Gastrocnemius medialis (tissue), 4 donors: ENCODE measurements at regions not wholly inside any gene's neighbourhood (a gene's known extent, or its start where the extent isn't known, plus 50 kb on each side); places are given as distances from the start of the nearest gene placed in this dataset.

Source experiments
- ATAC-seq, 2 donors: fragments of 150-250 bp; one replicate each; pipeline ENCODE4 v1.9.1; 2016
- DNase-seq, 2 donors: peaks; one replicate each; pipeline ENCODE4 v3.0.0-alpha.2; 2019
- H3K27ac ChIP-seq, 4 donors: fragments of 200-600 bp; sonication (generic); 1 replicate in 1 of 4; 2 replicates in 3 of 4; pipeline ENCODE4 v1.5.1; 2016 to 2018; ENCODE audit warnings: mild to moderate bottlenecking in 2 of 4, moderate library complexity in 1 of 4
- H3K27me3 ChIP-seq, 3 donors: fragments of 200-600 bp; sonication (generic) in 2 of 3; 1 replicate in 1 of 3; 2 replicates in 2 of 3; pipeline versions ENCODE4 v1.5.1 to v1.6.0; 2016 to 2019; ENCODE audit warnings: mild to moderate bottlenecking in 1 of 3, moderate library complexity in 1 of 3
- H3K36me3 ChIP-seq, 2 donors: fragments of 200-600 bp; sonication (generic) in 1 of 2; one replicate each; pipeline ENCODE4 v1.5.1; 2017 to 2018
- H3K4me1 ChIP-seq, 2 donors: fragments of 200-600 bp; sonication (generic) in 1 of 2; one replicate each; pipeline ENCODE4 v1.5.1; 2016 to 2017; ENCODE audit warnings: mild to moderate bottlenecking in 2 of 2
- H3K4me3 ChIP-seq, 4 donors: fragments of 200-600 bp; sonication (generic) in 3 of 4; 1 replicate in 1 of 4; 2 replicates in 3 of 4; pipeline ENCODE4 v1.5.1; 2016 to 2019; ENCODE audit warnings: mild to moderate bottlenecking in 2 of 4
- H3K9me3 ChIP-seq, 3 donors: fragments of 200-600 bp; sonication (generic) in 2 of 3; 1 replicate in 1 of 3; 2 replicates in 2 of 3; pipeline ENCODE4 v1.5.1; 2016 to 2019
- POLR2A ChIP-seq, 2 donors: fragments of 450-650 bp; IDR thresholded peaks; one replicate each; pipeline ENCODE4 v1.6.1; 2017; ENCODE audit warnings: antibody characterized with exemption in 2 of 2, mild to moderate bottlenecking in 2 of 2, moderate library complexity in 2 of 2
- in situ Hi-C, 4 donors: fragments of 200-750 bp; cut with MboI; loops; one replicate each; pipeline versions ENCODE4 v1.15.0 to v1.8.0; 2017; ENCODE audit warnings: low sequenced_read_pairs in 4 of 4
- intact Hi-C: fragments of 100-400 bp; cut with DNase I; formaldehyde crosslinking; loops from one replicate; pipeline ENCODE4 v1.15.1; 2023; ENCODE audit warnings: low total_unique reads
- TF ChIP-seq, protein P1 (sequence below), 5 experiments: fragments of 450-650 bp in 3 of 5; fragments of 200-600 bp in 2 of 5; sonication (generic) in 2 of 5; IDR thresholded peaks in 4 of 5; conservative IDR thresholded peaks in 1 of 5; 1 replicate in 4 of 5; 2 replicates in 1 of 5; pipeline ENCODE4 v1.5.1; 2016 to 2019; ENCODE audit warnings: antibody characterized with exemption in 5 of 5, mild to moderate bottlenecking in 3 of 5, moderate library complexity in 3 of 5

DNA sequence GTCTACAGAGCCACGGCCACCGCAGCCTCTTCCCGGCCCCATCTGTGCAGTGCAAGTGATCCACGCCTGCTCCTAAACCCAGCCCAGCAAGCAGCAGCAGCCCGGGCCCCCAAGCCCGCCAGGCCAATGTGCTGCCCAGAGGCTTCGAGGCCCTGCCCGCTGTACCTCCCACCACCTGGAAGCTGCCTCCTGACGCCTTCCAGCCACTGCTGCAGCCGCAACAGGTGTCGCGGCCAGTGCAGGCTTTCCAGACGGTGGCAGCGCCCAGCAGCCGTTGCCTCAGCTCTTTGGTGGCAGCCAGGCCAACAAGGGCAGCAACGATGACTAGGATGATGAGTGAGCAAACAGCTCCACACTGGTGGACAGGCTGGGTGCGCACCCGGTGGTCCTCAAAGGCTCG lies 50.2 kb upstream of the TPM4 start:
- in situ Hi-C loops, result loop anchor here in 1 of 4 donors (25.0 kb wide), 1 partner anchor 161 kb away; the partner anchor contains the start of genes AP1M1 and FAM32A
- Histone ChIP-seq H3K9me3 (no peaks in the 10 kb centered on the region), H3K36me3 (no peaks in the 10 kb centered on the region), H3K27me3 (no peaks in the 10 kb centered on the region), H3K4me3 (no peak overlapping the region), H3K4me1 (no peaks in the 10 kb centered on the region), H3K27ac (no peak overlapping the region)
- DNase-seq (no peak), ATAC-seq (no peak)
- TF ChIP-seq, protein P1, sequence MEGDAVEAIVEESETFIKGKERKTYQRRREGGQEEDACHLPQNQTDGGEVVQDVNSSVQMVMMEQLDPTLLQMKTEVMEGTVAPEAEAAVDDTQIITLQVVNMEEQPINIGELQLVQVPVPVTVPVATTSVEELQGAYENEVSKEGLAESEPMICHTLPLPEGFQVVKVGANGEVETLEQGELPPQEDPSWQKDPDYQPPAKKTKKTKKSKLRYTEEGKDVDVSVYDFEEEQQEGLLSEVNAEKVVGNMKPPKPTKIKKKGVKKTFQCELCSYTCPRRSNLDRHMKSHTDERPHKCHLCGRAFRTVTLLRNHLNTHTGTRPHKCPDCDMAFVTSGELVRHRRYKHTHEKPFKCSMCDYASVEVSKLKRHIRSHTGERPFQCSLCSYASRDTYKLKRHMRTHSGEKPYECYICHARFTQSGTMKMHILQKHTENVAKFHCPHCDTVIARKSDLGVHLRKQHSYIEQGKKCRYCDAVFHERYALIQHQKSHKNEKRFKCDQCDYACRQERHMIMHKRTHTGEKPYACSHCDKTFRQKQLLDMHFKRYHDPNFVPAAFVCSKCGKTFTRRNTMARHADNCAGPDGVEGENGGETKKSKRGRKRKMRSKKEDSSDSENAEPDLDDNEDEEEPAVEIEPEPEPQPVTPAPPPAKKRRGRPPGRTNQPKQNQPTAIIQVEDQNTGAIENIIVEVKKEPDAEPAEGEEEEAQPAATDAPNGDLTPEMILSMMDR (IDR thresholded peaks at IDR 0.05 in 4 of 5, conservative IDR thresholded peaks at IDR 0.05 in 1 of 5), result no peak
- no peak for TF ChIP-seq POLR2A (IDR thresholded peaks at IDR 0.05)
- intact Hi-C loops, result no loop called here
